HPDE6-E6E7 (cell line): ENCODE measurements at regions not wholly inside any gene's neighbourhood (a gene's known extent, or its start where the extent isn't known, plus 50 kb on each side); places are given as distances from the start of the nearest gene placed in this dataset.

Experiments
- DNase-seq: peaks from one replicate; pipeline ENCODE4 v3.0.0; 2011; ENCODE audit warnings: missing footprints; ENCODE audit errors: extremely low spot score

DNA sequence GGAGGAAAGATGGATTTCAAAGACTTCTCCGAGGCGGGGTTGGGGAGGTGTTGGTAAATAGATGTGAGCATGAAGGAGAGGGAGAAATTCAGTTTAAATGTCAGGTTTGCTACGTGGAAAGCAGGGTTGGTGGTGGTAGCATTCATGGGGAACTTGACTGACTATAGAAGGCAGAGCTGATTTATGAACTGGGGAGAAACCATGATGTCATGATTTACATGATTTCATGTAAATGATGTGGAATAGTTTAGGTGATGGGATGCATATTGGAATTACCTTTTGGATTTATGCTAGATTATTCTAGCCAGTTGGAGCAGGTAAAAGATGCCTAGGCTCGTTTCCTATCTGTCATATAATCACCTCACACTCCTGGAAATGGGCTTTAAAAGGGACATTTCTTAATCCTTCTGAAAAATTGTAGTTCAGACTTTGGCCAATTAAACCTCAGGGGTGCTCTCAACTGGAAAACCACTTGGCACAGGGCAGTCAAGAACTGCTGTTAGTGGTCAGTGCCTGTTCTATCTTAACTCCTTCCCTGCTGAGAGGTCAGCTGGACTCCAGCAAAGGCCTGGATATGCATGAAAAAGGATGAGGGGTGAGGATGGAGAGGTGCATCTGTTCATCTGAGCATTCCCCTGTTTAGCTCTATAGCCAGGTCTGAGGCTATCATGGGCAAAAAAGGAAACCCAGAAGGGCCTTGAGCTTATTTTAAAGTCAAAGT is 50.1 kb upstream of the BASP1 start:
- no peak for DNase-seq
